LNCaP clone FGC (cell line): ENCODE measurements at regions not wholly inside any gene's neighbourhood (a gene's known extent, or its start where the extent isn't known, plus 50 kb on each side); places are given as distances from the start of the nearest gene placed in this dataset.

Source experiments
- DNase-seq: peaks from one replicate; pipeline ENCODE4 v3.0.0-alpha.2; 2011; ENCODE audit warnings: low read depth
- H3K4me3 ChIP-seq: 2 replicates; pipeline ENCODE4 v1.5.1; 2011; ENCODE audit warnings: mild to moderate bottlenecking, low read depth, low read length, control low read depth
- CTCF ChIP-seq: IDR thresholded peaks from 2 replicates; pipeline ENCODE4 v1.5.1; 2012; ENCODE audit warnings: mild to moderate bottlenecking; ENCODE audit not compliant: control insufficient read depth, insufficient read depth; ENCODE audit errors: extremely low read depth

GRCh38 chr14:101333335-101334280, 227.7 kb upstream of the DIO3 start:
- no peak overlapping the region for H3K4me3 ChIP-seq
- TF ChIP-seq CTCF: no peak
- DNase-seq: no peak

- TF ChIP-seq CTCF: no peak
- DNase-seq: no peak
- no peak overlapping the region for H3K4me3 ChIP-seq
Observed at GRCh38 chr14:101334656-101335055, 226.6 kb upstream of the DIO3 start.

GRCh38 chr14:101335061-101335661, 226.1 kb upstream of the DIO3 start:
- no peak for DNase-seq
- no peak overlapping the region for H3K4me3 ChIP-seq
- no peak for TF ChIP-seq CTCF

- H3K4me3 ChIP-seq: no peak overlapping the region
- no peak for TF ChIP-seq CTCF
- DNase-seq: no peak
Observed at GRCh38 chr14:101336183-101336582, 225.1 kb upstream of the DIO3 start.

- no peak for TF ChIP-seq CTCF
- no peak for DNase-seq
- H3K4me3 ChIP-seq: no peak overlapping the region
Observed at GRCh38 chr14:101337053-101337452, 224.2 kb upstream of the DIO3 start.

GRCh38 chr14:101340556-101340955, 220.7 kb upstream of the DIO3 start:
- no peak for DNase-seq
- no peak overlapping the region for H3K4me3 ChIP-seq
- TF ChIP-seq CTCF: no peak
